ENCODE measurements at regions not wholly inside any gene's neighbourhood (a gene's known extent, or its start where the extent isn't known, plus 50 kb on each side); places are given as distances from the start of the nearest gene placed in this dataset.

DNA sequence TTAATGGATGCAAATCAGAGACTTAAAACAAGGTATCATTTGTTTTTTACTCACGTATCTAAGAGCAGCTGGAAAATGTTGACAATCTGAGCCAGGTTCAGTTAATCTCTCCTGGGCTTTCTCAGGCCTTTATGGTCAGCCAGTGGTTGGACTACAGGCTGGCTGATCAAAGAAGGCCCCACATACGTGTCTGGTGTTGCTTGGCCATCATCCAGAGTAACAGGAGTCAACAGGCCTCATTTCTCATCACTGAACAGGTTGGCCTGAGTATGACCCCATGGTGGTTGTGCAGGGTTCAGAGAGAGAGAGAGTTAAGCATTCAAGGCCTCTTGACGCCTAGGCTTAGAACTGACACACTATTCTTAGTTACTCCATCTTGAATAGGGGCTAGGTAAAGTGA, 97.0 kb upstream of the VLDLR start:
- no peaks in the 10 kb centered on the region for H3K36me3 ChIP-seq
- intact Hi-C loops (cut with DNase I; ENCODE audit: low total_unique reads), result no loop called here
- H3K4me1 ChIP-seq, result no peaks in the 10 kb centered on the region
- no peaks in the 10 kb centered on the region for H3K27me3 ChIP-seq
- H3K27ac ChIP-seq, result no peak overlapping the region
- TF ChIP-seq, protein P1, sequence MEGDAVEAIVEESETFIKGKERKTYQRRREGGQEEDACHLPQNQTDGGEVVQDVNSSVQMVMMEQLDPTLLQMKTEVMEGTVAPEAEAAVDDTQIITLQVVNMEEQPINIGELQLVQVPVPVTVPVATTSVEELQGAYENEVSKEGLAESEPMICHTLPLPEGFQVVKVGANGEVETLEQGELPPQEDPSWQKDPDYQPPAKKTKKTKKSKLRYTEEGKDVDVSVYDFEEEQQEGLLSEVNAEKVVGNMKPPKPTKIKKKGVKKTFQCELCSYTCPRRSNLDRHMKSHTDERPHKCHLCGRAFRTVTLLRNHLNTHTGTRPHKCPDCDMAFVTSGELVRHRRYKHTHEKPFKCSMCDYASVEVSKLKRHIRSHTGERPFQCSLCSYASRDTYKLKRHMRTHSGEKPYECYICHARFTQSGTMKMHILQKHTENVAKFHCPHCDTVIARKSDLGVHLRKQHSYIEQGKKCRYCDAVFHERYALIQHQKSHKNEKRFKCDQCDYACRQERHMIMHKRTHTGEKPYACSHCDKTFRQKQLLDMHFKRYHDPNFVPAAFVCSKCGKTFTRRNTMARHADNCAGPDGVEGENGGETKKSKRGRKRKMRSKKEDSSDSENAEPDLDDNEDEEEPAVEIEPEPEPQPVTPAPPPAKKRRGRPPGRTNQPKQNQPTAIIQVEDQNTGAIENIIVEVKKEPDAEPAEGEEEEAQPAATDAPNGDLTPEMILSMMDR (IDR thresholded peaks at IDR 0.05), result no peak
- no peak for DNase-seq
- peaks cover 0 to under 1% (median 0%) of the 10 kb centered on the region in 3 donors for H3K9me3 ChIP-seq
- no peak overlapping the region for H3K4me3 ChIP-seq

DNA sequence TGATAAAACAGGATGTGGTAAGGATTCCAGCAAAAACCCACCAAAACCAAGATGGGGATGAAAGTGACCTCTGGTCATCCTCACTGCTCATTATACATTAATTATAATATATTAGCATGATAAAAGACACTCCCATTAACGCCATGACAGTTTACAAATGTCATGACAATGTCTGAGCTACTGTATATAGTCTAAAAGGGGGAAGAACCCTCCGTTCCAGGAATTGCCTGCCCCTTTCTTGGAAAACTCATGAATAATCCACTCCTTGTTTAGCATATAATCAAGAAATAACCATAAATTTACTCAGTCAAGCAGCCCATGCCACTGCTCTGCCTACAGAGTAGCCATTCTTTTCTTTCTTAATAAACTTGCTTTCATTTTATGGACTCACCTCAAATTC, 96.4 kb upstream of the VLDLR start:
- Histone ChIP-seq H3K27ac (no peak overlapping the region), H3K4me3 (no peak overlapping the region), H3K27me3 (no peaks in the 10 kb centered on the region), H3K9me3 (no peaks in the 10 kb centered on the region), H3K36me3 (no peaks in the 10 kb centered on the region), H3K4me1 (no peaks in the 10 kb centered on the region)
- TF ChIP-seq, protein P1 (IDR thresholded peaks at IDR 0.05), result no peak
- intact Hi-C loops (cut with DNase I; ENCODE audit: low total_unique reads), result no loop called here
- no peak for DNase-seq

DNA sequence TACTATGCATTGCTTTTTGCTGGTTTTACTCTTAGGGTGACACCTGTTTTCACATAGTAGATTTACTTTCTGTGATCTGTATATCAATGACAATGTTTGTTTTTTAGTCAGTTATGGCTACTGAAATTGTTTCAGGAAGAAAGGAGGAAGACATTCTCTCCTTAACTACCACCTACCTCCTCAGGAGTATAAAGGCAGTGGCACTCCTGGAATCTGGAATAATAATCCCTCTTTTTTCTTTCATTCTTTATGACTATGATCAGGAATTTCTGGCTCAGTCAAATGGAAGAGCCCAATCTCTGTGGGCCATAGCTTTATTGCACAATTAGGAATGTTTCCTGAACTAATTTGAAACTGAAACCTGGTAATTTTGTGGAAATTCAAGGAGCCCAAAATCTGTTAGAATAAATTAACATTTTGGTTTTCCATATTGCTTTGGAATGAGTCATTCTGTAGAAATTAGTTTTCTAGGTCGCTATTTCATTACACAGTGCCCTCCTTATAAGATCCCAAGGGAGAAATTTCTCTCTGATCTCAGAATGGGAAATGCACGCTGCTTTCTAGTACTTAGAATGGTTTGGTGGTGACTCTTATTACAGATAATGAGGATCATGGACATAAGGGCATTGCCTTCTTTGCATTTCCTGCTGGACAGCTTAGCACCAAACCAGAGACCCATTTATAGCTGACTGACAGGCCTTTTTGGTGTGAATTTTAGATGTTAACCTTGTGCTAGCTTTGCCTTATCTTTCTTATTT, 95.3 kb upstream of the VLDLR start:
- TF ChIP-seq, protein P1 (IDR thresholded peaks at IDR 0.05), result no peak
- intact Hi-C loops (cut with DNase I; ENCODE audit: low total_unique reads), result no loop called here
- Histone ChIP-seq H3K27ac (no peak overlapping the region), H3K4me3 (no peak overlapping the region), H3K36me3 (no peaks in the 10 kb centered on the region), H3K9me3 (no peaks in the 10 kb centered on the region), H3K27me3 (no peaks in the 10 kb centered on the region), H3K4me1 (no peaks in the 10 kb centered on the region)
- no peak for DNase-seq

DNA sequence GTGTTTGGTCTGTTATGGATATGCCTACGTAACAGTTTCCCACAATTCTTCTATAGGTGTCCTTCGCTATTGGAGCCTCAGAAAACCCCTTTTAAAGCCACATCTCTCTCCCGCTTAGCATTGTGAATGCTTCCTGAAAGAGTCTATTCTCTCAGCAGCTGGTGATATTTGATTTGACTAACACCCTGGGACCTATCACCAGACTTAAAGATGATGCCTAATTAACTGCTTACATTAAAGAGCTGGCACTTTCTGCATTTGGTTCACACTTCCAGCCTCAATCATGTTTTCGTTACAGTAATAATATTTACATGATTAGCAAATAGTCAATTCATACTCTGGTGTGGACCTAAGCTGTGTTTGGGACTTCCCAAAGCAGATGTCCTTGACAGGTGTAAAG, 90.1 kb upstream of the VLDLR start:
- H3K4me3 ChIP-seq, result no peak overlapping the region
- TF ChIP-seq, protein P1 (IDR thresholded peaks at IDR 0.05), result no peak
- no peaks in the 10 kb centered on the region for H3K4me1 ChIP-seq
- no peaks in the 10 kb centered on the region for H3K36me3 ChIP-seq
- intact Hi-C loops (cut with DNase I; ENCODE audit: low total_unique reads), result no loop called here
- H3K27me3 ChIP-seq, result no peaks in the 10 kb centered on the region
- H3K27ac ChIP-seq, result no peak overlapping the region
- no peaks in the 10 kb centered on the region for H3K9me3 ChIP-seq
- no peak for DNase-seq

DNA sequence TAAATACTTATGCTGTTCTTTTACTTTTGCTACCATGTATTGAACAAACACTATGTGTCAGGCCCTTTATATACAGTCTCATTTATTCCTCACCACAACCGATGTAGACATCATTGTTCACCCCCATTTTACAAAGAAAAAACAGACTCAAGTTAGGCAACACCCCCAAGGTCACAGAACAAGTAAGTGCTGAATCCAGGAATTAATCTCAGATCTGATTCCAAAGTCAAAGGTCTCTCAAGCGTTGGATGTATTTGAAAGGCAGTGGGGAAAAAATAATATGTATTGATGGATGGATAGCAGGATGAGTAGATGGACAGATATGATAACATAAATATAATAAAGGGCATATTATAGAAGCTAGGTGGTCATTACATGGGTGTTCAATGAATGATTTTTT, 85.1 kb upstream of the VLDLR start:
- Histone ChIP-seq H3K27ac (no peak overlapping the region), H3K4me3 (no peak overlapping the region), H3K27me3 (no peaks in the 10 kb centered on the region), H3K36me3 (no peaks in the 10 kb centered on the region), H3K4me1 (no peaks in the 10 kb centered on the region), H3K9me3 (no peaks in the 10 kb centered on the region)
- no peak for DNase-seq
- intact Hi-C loops (cut with DNase I; ENCODE audit: low total_unique reads), result no loop called here
- TF ChIP-seq, protein P1 (IDR thresholded peaks at IDR 0.05), result no peak
